ENCODE measurements at regions not wholly inside any gene's neighbourhood (a gene's known extent, or its start where the extent isn't known, plus 50 kb on each side); places are given as distances from the start of the nearest gene placed in this dataset.

GRCh38 chr7:67683628-67684027, 687.0 kb downstream of the TYW1 start:
- H3K36me3 ChIP-seq (ENCODE audit: insufficient read depth) = no peaks in the 10 kb centered on the region
- H3K79me2 ChIP-seq (ENCODE audit: insufficient read depth, low read depth) = no peaks in the 10 kb centered on the region
- H3K4me2 ChIP-seq = no peak overlapping the region
- no peaks in the 10 kb centered on the region for H3K27me3 ChIP-seq (ENCODE audit: insufficient read depth, low read depth)
- H3K4me3 ChIP-seq (IDR thresholded peaks at IDR 0.05; ENCODE audit: insufficient read depth, low read depth, low read length) = no peak overlapping the region
- no peak for TF ChIP-seq CTCF (conservative IDR thresholded peaks at IDR 0.05; ENCODE audit: low read depth, low read length)
- no peak overlapping the region for H3K27ac ChIP-seq
- H3K4me1 ChIP-seq (ENCODE audit: low read depth, poor library complexity, severe bottlenecking) = no peaks in the 10 kb centered on the region
- no peak overlapping the region for H3K9ac ChIP-seq
- H4K20me1 ChIP-seq (ENCODE audit: insufficient read depth) = no peaks in the 10 kb centered on the region
- H2AFZ ChIP-seq (ENCODE audit: low read depth) = no peak overlapping the region

GRCh38 chr7:67690700-67691099, 694.1 kb downstream of the TYW1 start:
- Histone ChIP-seq H3K27me3 (ENCODE audit: insufficient read depth, low read depth) (no peaks in the 10 kb centered on the region), H3K9ac (no peak overlapping the region), H3K4me2 (no peak overlapping the region), H3K4me3 (IDR thresholded peaks at IDR 0.05; ENCODE audit: insufficient read depth, low read depth, low read length) (no peak overlapping the region), H4K20me1 (ENCODE audit: insufficient read depth) (no peaks in the 10 kb centered on the region), H2AFZ (ENCODE audit: low read depth) (no peak overlapping the region), H3K79me2 (ENCODE audit: insufficient read depth, low read depth) (no peaks in the 10 kb centered on the region), H3K4me1 (ENCODE audit: low read depth, poor library complexity, severe bottlenecking) (no peaks in the 10 kb centered on the region), H3K36me3 (ENCODE audit: insufficient read depth) (no peaks in the 10 kb centered on the region), H3K27ac (no peak overlapping the region)
- no peak for TF ChIP-seq CTCF (conservative IDR thresholded peaks at IDR 0.05; ENCODE audit: low read depth, low read length)

GRCh38 chr7:67692425-67692824, 695.8 kb downstream of the TYW1 start:
- no peaks in the 10 kb centered on the region for H3K36me3 ChIP-seq (ENCODE audit: insufficient read depth)
- H3K4me2 ChIP-seq = no peak overlapping the region
- H3K27ac ChIP-seq = no peak overlapping the region
- no peaks in the 10 kb centered on the region for H4K20me1 ChIP-seq (ENCODE audit: insufficient read depth)
- no peak overlapping the region for H2AFZ ChIP-seq (ENCODE audit: low read depth)
- H3K79me2 ChIP-seq (ENCODE audit: insufficient read depth, low read depth) = no peaks in the 10 kb centered on the region
- no peak overlapping the region for H3K9ac ChIP-seq
- TF ChIP-seq CTCF (conservative IDR thresholded peaks at IDR 0.05; ENCODE audit: low read depth, low read length) = no peak
- H3K4me1 ChIP-seq (ENCODE audit: low read depth, poor library complexity, severe bottlenecking) = no peaks in the 10 kb centered on the region
- no peak overlapping the region for H3K4me3 ChIP-seq (IDR thresholded peaks at IDR 0.05; ENCODE audit: insufficient read depth, low read depth, low read length)
- H3K27me3 ChIP-seq (ENCODE audit: insufficient read depth, low read depth) = no peaks in the 10 kb centered on the region

- no peak for TF ChIP-seq CTCF (conservative IDR thresholded peaks at IDR 0.05; ENCODE audit: low read depth, low read length)
- H3K4me3 ChIP-seq (IDR thresholded peaks at IDR 0.05; ENCODE audit: insufficient read depth, low read depth, low read length) = no peak overlapping the region
- H4K20me1 ChIP-seq (ENCODE audit: insufficient read depth) = no peaks in the 10 kb centered on the region
- no peak overlapping the region for H3K27ac ChIP-seq
- no peak overlapping the region for H3K9ac ChIP-seq
- H3K4me2 ChIP-seq = no peak overlapping the region
- no peaks in the 10 kb centered on the region for H3K36me3 ChIP-seq (ENCODE audit: insufficient read depth)
- H3K27me3 ChIP-seq (ENCODE audit: insufficient read depth, low read depth) = no peaks in the 10 kb centered on the region
- H2AFZ ChIP-seq (ENCODE audit: low read depth) = no peak overlapping the region
- no peaks in the 10 kb centered on the region for H3K4me1 ChIP-seq (ENCODE audit: low read depth, poor library complexity, severe bottlenecking)
- no peaks in the 10 kb centered on the region for H3K79me2 ChIP-seq (ENCODE audit: insufficient read depth, low read depth)
These were observed 699.5 kb downstream of the TYW1 start for GRCh38 chr7:67696124-67696523.

- no peak overlapping the region for H3K4me3 ChIP-seq (IDR thresholded peaks at IDR 0.05; ENCODE audit: insufficient read depth, low read depth, low read length)
- H3K27me3 ChIP-seq (ENCODE audit: insufficient read depth, low read depth) = no peaks in the 10 kb centered on the region
- H2AFZ ChIP-seq (ENCODE audit: low read depth) = no peak overlapping the region
- no peak for TF ChIP-seq CTCF (conservative IDR thresholded peaks at IDR 0.05; ENCODE audit: low read depth, low read length)
- no peak overlapping the region for H3K4me2 ChIP-seq
- H4K20me1 ChIP-seq (ENCODE audit: insufficient read depth) = no peaks in the 10 kb centered on the region
- H3K9ac ChIP-seq = no peak overlapping the region
- H3K4me1 ChIP-seq (ENCODE audit: low read depth, poor library complexity, severe bottlenecking) = no peaks in the 10 kb centered on the region
- H3K27ac ChIP-seq = no peak overlapping the region
- no peaks in the 10 kb centered on the region for H3K36me3 ChIP-seq (ENCODE audit: insufficient read depth)
- no peaks in the 10 kb centered on the region for H3K79me2 ChIP-seq (ENCODE audit: insufficient read depth, low read depth)
These were observed 700.2 kb downstream of the TYW1 start for GRCh38 chr7:67696878-67697277.
